GM19025 (cell line): ENCODE measurements at regions not wholly inside any gene's neighbourhood (a gene's known extent, or its start where the extent isn't known, plus 50 kb on each side); places are given as distances from the start of the nearest gene placed in this dataset.

ENCODE experiments used
- ATAC-seq: cut with Tn5 transposase; IDR thresholded peaks from one replicate; pipeline ENCODE4 v1.9.1; 2021; ENCODE audit warnings: mild to moderate bottlenecking, low read depth, moderate library complexity; ENCODE audit not compliant: unreplicated experiment

- no peak for ATAC-seq
Observed at GRCh38 chr11:104614117-104614680, 284.1 kb downstream of the CASP12 start.

GRCh38 chr11:104610635-104611034 lies 287.6 kb downstream of the CASP12 start:
- no peak for ATAC-seq

GRCh38 chr11:104609311-104610085 lies 288.8 kb downstream of the CASP12 start:
- ATAC-seq: peak; percentile 81

- ATAC-seq: no peak
Observed at GRCh38 chr11:104602643-104603042, 295.6 kb downstream of the CASP12 start.

- no peak for ATAC-seq
Observed at GRCh38 chr11:104594228-104594958, 303.9 kb downstream of the CASP12 start.

- ATAC-seq: no peak
Observed at GRCh38 chr11:104588970-104589369, 309.3 kb downstream of the CASP12 start.

GRCh38 chr11:104588446-104588845 lies 309.8 kb downstream of the CASP12 start:
- no peak for ATAC-seq

GRCh38 chr11:104584823-104585222 lies 313.4 kb downstream of the CASP12 start:
- ATAC-seq: no peak

- no peak for ATAC-seq
Observed at GRCh38 chr11:104583857-104584256, 314.4 kb downstream of the CASP12 start.

GRCh38 chr11:104582431-104582830 lies 315.8 kb downstream of the CASP12 start:
- no peak for ATAC-seq

GRCh38 chr11:104581246-104581980 lies 316.8 kb downstream of the CASP12 start:
- no peak for ATAC-seq

GRCh38 chr11:104573441-104573990 lies 324.7 kb downstream of the CASP12 start:
- ATAC-seq: no peak

- ATAC-seq: no peak
Observed at GRCh38 chr11:104572279-104572678, 326.0 kb downstream of the CASP12 start.

- no peak for ATAC-seq
Observed at GRCh38 chr11:104570078-104570701, 328.1 kb downstream of the CASP12 start.

GRCh38 chr11:104565583-104565961 lies 332.7 kb downstream of the CASP12 start:
- no peak for ATAC-seq

- ATAC-seq: no peak
Observed at GRCh38 chr11:104564921-104565582, 333.2 kb downstream of the CASP12 start.

GRCh38 chr11:104556606-104557301 lies 341.5 kb downstream of the CASP12 start:
- ATAC-seq: no peak

GRCh38 chr11:104549019-104549418 lies 349.2 kb downstream of the CASP12 start:
- ATAC-seq: no peak
